Thymus (tissue), 11 donors: ENCODE measurements at regions not wholly inside any gene's neighbourhood (a gene's known extent, or its start where the extent isn't known, plus 50 kb on each side); places are given as distances from the start of the nearest gene placed in this dataset.

ENCODE experiments used
- DNase-seq, 9 donors: peaks; one replicate each; pipeline ENCODE4 v3.0.0-alpha.2; 2013; ENCODE audit warnings: low spot score in 9 of 9, low read depth in 6 of 9, missing footprints in 1 of 9
- H3K27ac ChIP-seq, 2 donors: one replicate each; pipeline ENCODE4 v1.5.1; 2013; ENCODE audit warnings: control low read depth in 1 of 2, low read depth in 1 of 2, low read length in 1 of 2, mild to moderate bottlenecking in 1 of 2, moderate library complexity in 1 of 2
- H3K27me3 ChIP-seq, 2 donors: one replicate each; pipeline ENCODE4 v1.5.1; 2013; ENCODE audit warnings: low read length in 1 of 2; ENCODE audit not compliant: control insufficient read depth in 2 of 2, insufficient read depth in 1 of 2
- H3K36me3 ChIP-seq, 2 donors: one replicate each; pipeline ENCODE4 v1.5.1; 2013; ENCODE audit warnings: low read length in 1 of 2, mild to moderate bottlenecking in 1 of 2, moderate library complexity in 1 of 2; ENCODE audit not compliant: control insufficient read depth in 2 of 2, insufficient read depth in 2 of 2
- H3K4me1 ChIP-seq, 2 donors: one replicate each; pipeline ENCODE4 v1.5.1; 2013; ENCODE audit warnings: low read length in 2 of 2; ENCODE audit not compliant: control insufficient read depth in 2 of 2, insufficient read depth in 2 of 2
- H3K4me3 ChIP-seq, 2 donors: one replicate each; pipeline ENCODE4 v1.5.1; 2013; ENCODE audit warnings: low read length in 2 of 2, control low read depth in 1 of 2, mild to moderate bottlenecking in 1 of 2
- H3K9me3 ChIP-seq, 2 donors: one replicate each; pipeline ENCODE4 v1.5.1; 2013; ENCODE audit warnings: low read length in 1 of 2, mild to moderate bottlenecking in 1 of 2; ENCODE audit not compliant: control insufficient read depth in 2 of 2, insufficient read depth in 1 of 2
- WGBS: extraction: QIAGEN DNeasy Blood & Tissue Kit; methylation state at CpG from one replicate; pipeline ENCODE4 v1.1.7; 2013; 5-methylcytosine and 5-hydroxymethylcytosine counted together
- donor health status: healthy.

DNA sequence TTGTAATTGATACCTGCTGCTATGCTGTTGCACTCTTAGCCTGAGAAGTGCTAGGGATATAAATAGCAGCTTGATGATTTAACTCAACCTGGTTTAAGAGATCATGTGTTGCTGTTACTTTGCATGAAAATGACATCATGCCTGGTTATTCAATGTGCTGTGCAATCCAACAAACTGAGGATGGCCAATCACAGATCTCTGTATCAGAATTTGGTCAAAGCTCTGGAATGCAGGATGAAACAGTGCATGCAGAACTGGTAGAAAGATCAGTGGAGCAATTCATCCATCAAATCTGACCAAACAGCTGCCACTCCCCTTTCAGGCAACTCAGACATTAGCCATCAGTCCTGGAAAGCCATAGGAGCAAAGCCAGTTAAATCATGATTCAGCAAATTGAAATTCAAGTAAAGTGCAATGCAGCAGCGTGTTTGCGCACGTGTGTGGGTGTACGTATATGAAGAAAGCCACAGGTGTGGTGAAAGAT, 160.3 kb upstream of the RASGEF1B start:
- Histone ChIP-seq H3K27ac (no peak overlapping the region), H3K27me3 (no peaks in the 10 kb centered on the region), H3K36me3 (no peaks in the 10 kb centered on the region), H3K4me3 (no peak overlapping the region), H3K4me1 (peaks cover 3 to 16% of the 10 kb centered on the region in 2 donors), H3K9me3 (no peaks in the 10 kb centered on the region)
- WGBS: 48% methylated on average over 4 of the region's 4 CpGs
- DNase-seq: no peak

- H3K27ac ChIP-seq: no peak overlapping the region
- H3K27me3 ChIP-seq: no peaks in the 10 kb centered on the region
- DNase-seq: no peak
- H3K9me3 ChIP-seq: no peaks in the 10 kb centered on the region
- H3K36me3 ChIP-seq: no peaks in the 10 kb centered on the region
- WGBS: 73% methylated on average over 4 of the region's 4 CpGs
- H3K4me3 ChIP-seq: no peak overlapping the region
- no peaks in the 10 kb centered on the region for H3K4me1 ChIP-seq
These were observed 157.7 kb upstream of the RASGEF1B start for GRCh38 chr4:81629366-81629765.

DNA sequence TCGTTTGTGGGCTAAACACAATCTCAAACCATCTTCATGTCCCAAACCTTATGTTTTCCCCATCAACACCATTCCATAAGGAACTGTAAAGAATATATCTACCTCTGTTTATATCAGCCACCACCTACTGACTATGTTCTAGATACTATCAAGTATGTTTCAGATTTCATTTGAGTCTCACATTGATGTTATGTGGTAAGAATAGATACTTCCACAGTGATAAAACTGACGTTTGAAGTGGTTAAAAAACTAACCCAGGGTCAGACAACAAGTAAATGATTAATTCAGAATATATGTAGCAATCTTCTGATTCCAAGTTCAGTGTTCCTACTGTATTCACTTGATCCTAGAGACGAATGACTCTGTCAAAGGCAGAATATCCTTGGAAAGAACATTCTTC, 156.8 kb upstream of the RASGEF1B start:
- Histone ChIP-seq H3K36me3 (no peaks in the 10 kb centered on the region), H3K4me3 (no peak overlapping the region), H3K4me1 (no peaks in the 10 kb centered on the region), H3K27me3 (no peaks in the 10 kb centered on the region), H3K9me3 (no peaks in the 10 kb centered on the region), H3K27ac (no peak overlapping the region)
- WGBS: 89% methylated on average over 3 of the region's 3 CpGs
- no peak for DNase-seq

DNA sequence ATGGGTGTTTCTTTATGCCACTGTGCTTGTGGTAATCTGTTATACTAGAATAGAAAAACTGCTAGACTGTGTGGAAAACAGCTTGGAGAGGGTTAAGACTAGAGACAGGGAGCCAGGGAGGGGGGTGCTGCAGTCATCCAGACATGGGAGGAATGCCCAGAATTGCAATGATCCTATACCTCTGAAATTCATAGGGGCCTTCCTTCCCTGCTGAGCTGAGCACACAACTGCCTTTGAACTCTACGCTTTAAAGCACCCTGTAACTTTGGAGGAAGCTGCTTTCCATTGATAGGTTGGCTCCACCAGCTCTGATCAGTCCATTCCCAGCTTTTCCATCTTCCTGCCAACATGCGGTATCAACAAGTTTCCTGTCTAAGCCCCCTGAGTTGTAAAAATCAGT, 155.9 kb upstream of the RASGEF1B start:
- no peaks in the 10 kb centered on the region for H3K9me3 ChIP-seq
- H3K36me3 ChIP-seq: no peaks in the 10 kb centered on the region
- over 99% methylated on average over 2 of the region's 2 CpGs for WGBS
- H3K27ac ChIP-seq: no peak overlapping the region
- no peak for DNase-seq
- H3K4me1 ChIP-seq: no peaks in the 10 kb centered on the region
- no peaks in the 10 kb centered on the region for H3K27me3 ChIP-seq
- no peak overlapping the region for H3K4me3 ChIP-seq

GRCh38 chr4:81626851-81627250, 155.1 kb upstream of the RASGEF1B start:
- WGBS: 79% methylated on average over 5 of the region's 5 CpGs
- Histone ChIP-seq H3K27me3 (no peaks in the 10 kb centered on the region), H3K9me3 (no peaks in the 10 kb centered on the region), H3K4me1 (no peaks in the 10 kb centered on the region), H3K36me3 (no peaks in the 10 kb centered on the region), H3K27ac (no peak overlapping the region), H3K4me3 (no peak overlapping the region)
- no peak for DNase-seq

- 95% methylated on average over 4 of the region's 4 CpGs for WGBS
- Histone ChIP-seq H3K9me3 (no peaks in the 10 kb centered on the region), H3K4me1 (no peaks in the 10 kb centered on the region), H3K27ac (no peak overlapping the region), H3K27me3 (no peaks in the 10 kb centered on the region), H3K36me3 (no peaks in the 10 kb centered on the region), H3K4me3 (no peak overlapping the region)
- no peak for DNase-seq
These were observed 154.0 kb upstream of the RASGEF1B start for GRCh38 chr4:81625422-81626417.

- Histone ChIP-seq H3K36me3 (no peaks in the 10 kb centered on the region), H3K9me3 (no peaks in the 10 kb centered on the region), H3K27me3 (no peaks in the 10 kb centered on the region), H3K4me1 (no peaks in the 10 kb centered on the region), H3K4me3 (no peak overlapping the region), H3K27ac (no peak overlapping the region)
- 48% methylated on average over 2 of the region's 2 CpGs for WGBS
- no peak for DNase-seq
These were observed 151.7 kb upstream of the RASGEF1B start for GRCh38 chr4:81623434-81623833.

GRCh38 chr4:81622474-81623184, 150.9 kb upstream of the RASGEF1B start:
- Histone ChIP-seq H3K4me1 (no peaks in the 10 kb centered on the region), H3K9me3 (no peaks in the 10 kb centered on the region), H3K36me3 (no peaks in the 10 kb centered on the region), H3K27ac (no peak overlapping the region), H3K27me3 (no peaks in the 10 kb centered on the region), H3K4me3 (no peak overlapping the region)
- no peak for DNase-seq

DNA sequence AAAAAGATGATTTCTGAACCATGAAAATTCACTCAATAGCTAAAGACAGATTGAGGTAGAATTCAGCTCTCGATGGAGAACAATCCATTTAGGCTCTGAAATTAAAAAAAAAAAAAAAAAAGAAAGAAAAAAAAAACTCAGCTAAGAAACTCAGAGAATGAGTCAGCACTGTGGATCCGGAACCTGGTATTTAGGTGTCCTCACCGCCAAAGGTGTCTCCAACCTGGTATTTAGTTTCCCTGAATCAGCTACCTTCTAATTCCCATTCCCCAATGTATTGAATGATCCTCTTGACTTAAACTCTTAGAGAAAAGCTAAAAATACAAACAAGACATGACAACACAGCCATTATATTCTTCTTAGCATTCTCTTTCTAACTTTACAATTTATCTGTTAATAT, 150.3 kb upstream of the RASGEF1B start:
- Histone ChIP-seq H3K27ac (no peak overlapping the region), H3K9me3 (no peaks in the 10 kb centered on the region), H3K4me1 (no peaks in the 10 kb centered on the region), H3K27me3 (no peaks in the 10 kb centered on the region), H3K36me3 (no peaks in the 10 kb centered on the region), H3K4me3 (no peak overlapping the region)
- WGBS: 64% methylated on average over 3 of the region's 3 CpGs
- no peak for DNase-seq
